C4-2B (cell line): ENCODE measurements at regions not wholly inside any gene's neighbourhood (a gene's known extent, or its start where the extent isn't known, plus 50 kb on each side); places are given as distances from the start of the nearest gene placed in this dataset.

Experiments used
- ZFX ChIP-seq: fragments of 450-650 bp; IDR thresholded peaks from 2 replicates; pipeline ENCODE4 v1.6.1; 2017
- TF ChIP-seq, protein P1 (sequence below): fragments of 450-650 bp; conservative IDR thresholded peaks from 2 replicates; pipeline ENCODE4 v1.5.1; 2017; ENCODE audit warnings: mild to moderate bottlenecking

DNA sequence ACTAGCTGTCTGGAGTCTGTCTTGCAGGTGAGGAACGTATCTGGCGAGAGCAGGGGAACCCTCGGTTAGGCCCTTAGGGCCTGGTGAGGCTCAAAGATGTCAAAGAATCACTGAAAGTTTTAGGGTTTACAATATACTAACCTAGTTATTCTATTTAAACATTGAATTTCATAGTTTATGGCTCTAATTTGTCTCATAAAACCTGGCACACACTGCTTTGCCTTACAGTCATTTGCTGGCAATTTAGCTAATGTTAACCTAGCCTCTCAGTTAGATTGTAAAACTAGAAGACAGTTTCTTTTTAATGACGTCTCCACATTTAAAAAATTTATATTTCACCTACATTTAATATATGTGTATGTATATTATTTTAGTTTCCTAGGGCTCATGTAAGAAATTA is 89.6 kb upstream of the DOCK10 start:
- TF ChIP-seq ZFX, result no peak
- TF ChIP-seq, protein P1, sequence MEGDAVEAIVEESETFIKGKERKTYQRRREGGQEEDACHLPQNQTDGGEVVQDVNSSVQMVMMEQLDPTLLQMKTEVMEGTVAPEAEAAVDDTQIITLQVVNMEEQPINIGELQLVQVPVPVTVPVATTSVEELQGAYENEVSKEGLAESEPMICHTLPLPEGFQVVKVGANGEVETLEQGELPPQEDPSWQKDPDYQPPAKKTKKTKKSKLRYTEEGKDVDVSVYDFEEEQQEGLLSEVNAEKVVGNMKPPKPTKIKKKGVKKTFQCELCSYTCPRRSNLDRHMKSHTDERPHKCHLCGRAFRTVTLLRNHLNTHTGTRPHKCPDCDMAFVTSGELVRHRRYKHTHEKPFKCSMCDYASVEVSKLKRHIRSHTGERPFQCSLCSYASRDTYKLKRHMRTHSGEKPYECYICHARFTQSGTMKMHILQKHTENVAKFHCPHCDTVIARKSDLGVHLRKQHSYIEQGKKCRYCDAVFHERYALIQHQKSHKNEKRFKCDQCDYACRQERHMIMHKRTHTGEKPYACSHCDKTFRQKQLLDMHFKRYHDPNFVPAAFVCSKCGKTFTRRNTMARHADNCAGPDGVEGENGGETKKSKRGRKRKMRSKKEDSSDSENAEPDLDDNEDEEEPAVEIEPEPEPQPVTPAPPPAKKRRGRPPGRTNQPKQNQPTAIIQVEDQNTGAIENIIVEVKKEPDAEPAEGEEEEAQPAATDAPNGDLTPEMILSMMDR, result no peak
